ENCODE measurements at regions not wholly inside any gene's neighbourhood (a gene's known extent, or its start where the extent isn't known, plus 50 kb on each side); places are given as distances from the start of the nearest gene placed in this dataset.
"Not testable (repeated sequence)": the region's sequence is repeated elsewhere in the genome, so short reads cannot be mapped to it uniquely, and the experiment has no call there.

- TF ChIP-seq, protein P1, sequence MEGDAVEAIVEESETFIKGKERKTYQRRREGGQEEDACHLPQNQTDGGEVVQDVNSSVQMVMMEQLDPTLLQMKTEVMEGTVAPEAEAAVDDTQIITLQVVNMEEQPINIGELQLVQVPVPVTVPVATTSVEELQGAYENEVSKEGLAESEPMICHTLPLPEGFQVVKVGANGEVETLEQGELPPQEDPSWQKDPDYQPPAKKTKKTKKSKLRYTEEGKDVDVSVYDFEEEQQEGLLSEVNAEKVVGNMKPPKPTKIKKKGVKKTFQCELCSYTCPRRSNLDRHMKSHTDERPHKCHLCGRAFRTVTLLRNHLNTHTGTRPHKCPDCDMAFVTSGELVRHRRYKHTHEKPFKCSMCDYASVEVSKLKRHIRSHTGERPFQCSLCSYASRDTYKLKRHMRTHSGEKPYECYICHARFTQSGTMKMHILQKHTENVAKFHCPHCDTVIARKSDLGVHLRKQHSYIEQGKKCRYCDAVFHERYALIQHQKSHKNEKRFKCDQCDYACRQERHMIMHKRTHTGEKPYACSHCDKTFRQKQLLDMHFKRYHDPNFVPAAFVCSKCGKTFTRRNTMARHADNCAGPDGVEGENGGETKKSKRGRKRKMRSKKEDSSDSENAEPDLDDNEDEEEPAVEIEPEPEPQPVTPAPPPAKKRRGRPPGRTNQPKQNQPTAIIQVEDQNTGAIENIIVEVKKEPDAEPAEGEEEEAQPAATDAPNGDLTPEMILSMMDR (IDR thresholded peaks at IDR 0.05) = no peak
- TF ChIP-seq MYC (IDR thresholded peaks at IDR 0.05; ENCODE audit: borderline replicate concordance, low read length) (no peak), KDM5A (IDR thresholded peaks at IDR 0.05) (no peak), ZFP36 (IDR thresholded peaks at IDR 0.05; ENCODE audit: borderline replicate concordance, partially characterized antibody) (no peak)
Observed at GRCh38 chrX:82775426-82775825, 732.7 kb upstream of the POU3F4 start (continued).

DNA sequence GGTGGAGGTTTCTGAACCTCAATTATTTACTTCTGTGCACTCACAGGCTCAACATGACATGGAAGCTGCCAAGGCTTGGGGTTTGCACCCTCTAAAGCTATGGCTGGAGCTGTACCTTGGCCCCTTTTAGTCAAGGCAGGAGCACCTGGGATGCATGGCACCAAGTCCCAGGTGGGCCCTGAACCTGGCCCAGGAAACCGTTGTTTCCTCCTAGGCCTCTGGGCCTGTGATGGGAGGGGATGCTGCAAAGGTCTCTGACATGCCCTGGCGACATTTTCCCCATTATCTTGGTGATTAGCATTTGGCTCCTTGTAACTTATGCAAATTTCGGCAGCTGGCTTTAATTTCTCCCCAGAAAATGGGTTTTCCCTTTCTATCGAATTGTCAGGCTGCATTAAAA lies 726.1 kb upstream of the POU3F4 start:
- no peak overlapping the region for H3K4me2 ChIP-seq
- DNase-seq (ENCODE audit: low read depth in 1 of 2, low spot score in 1 of 2) = no peak
- H3K4me3 ChIP-seq = no peak overlapping the region
- ATAC-seq = no peak
- TF ChIP-seq FOSL2 (IDR thresholded peaks at IDR 0.05) = no peak
- TF ChIP-seq FOSL2 (CRISPR knock-in tag; IDR thresholded peaks at IDR 0.05) = no peak
- no peak for TF ChIP-seq TP53 (CRISPR knock-in tag; IDR thresholded peaks at IDR 0.05)
- TF ChIP-seq ZFP36 (IDR thresholded peaks at IDR 0.05; ENCODE audit: borderline replicate concordance, partially characterized antibody) = peak; percentile 60
- TF ChIP-seq CHD2 (IDR thresholded peaks at IDR 0.05; ENCODE audit: low read length, partially characterized antibody) = no peak
- TF ChIP-seq FOXS1 (CRISPR knock-in tag; IDR thresholded peaks at IDR 0.05) = no peak
- TF ChIP-seq CEBPB (IDR thresholded peaks at IDR 0.05) = no peak
- POLR2A ChIA-PET = no interaction called here
- CTCF ChIA-PET = no interaction called here
- no peaks in the 10 kb centered on the region; the same call in 2 of the 3 replicates for H3K9me3 ChIP-seq
- H3K4me1 ChIP-seq = no peaks in the 10 kb centered on the region
- H3K27ac ChIP-seq = no peak overlapping the region
- FAIRE-seq = no peak
- 13% methylated on average over 4 of the region's 4 CpGs for WGBS (ENCODE audit: missing lambda C conversion rate)

GRCh38 chrX:82812902-82813301 lies 695.2 kb upstream of the POU3F4 start:
- FAIRE-seq = peak; percentile 67
- CTCF ChIA-PET; DNase-seq (ENCODE audit: low read depth in 1 of 2, low spot score in 1 of 2); H3K4me3 ChIP-seq; POLR2A ChIA-PET; ATAC-seq; H3K9me3 ChIP-seq: not testable (repeated sequence)
- Histone ChIP-seq H3K4me2 (peak overlapping the region; percentile 62), H3K4me1 (peaks cover 12% of the 10 kb centered on the region; the same call in 2 of the 3 replicates), H3K27ac (peak overlapping the region; percentile 45 to 66; a peak in 5 of 6 replicates)
- WGBS (ENCODE audit: missing lambda C conversion rate) = 59% methylated on average over 5 of the region's 5 CpGs

DNA sequence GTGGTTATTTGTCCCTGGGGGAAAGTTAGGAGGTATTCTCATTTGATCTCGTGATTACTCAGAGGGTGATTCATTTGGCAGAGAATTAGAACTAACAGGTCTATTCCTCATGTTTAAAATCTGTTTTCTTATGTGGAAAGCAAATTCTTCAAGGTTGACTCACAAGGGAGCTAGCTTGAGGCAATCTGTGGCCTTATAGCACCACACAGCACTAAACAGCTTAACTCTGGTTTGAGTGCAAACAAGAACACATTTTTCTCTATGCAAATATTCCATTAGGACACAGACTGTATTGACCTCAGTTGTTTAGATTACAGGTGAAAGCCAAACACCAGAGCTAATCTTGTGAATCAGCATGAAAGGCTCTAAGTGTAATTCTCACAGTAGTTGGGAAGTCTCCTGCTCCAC lies 694.4 kb upstream of the POU3F4 start:
- peak; percentile 22 to 86 for DNase-seq (ENCODE audit: low read depth in 1 of 2, low spot score in 1 of 2)
- peak overlapping the region; percentile 62 for H3K4me2 ChIP-seq
- ChIA-PET POLR2A (no interaction called here), CTCF (no interaction called here)
- no peak overlapping the region for H3K4me3 ChIP-seq
- 0% methylated on average over 1 of the region's 1 CpG for WGBS (ENCODE audit: missing lambda C conversion rate)
- peak; percentile 100 for FAIRE-seq
- H3K9me3 ChIP-seq = no peaks in the 10 kb centered on the region; the same call in 2 of the 3 replicates
- ATAC-seq = peak; percentile 87 to 99
- H3K4me1 ChIP-seq = peaks cover 12% of the 10 kb centered on the region; the same call in 2 of the 3 replicates
- peak overlapping the region; percentile 56 to 57; a peak in 3 of 6 replicates for H3K27ac ChIP-seq
- TF ChIP-seq, protein P2, sequence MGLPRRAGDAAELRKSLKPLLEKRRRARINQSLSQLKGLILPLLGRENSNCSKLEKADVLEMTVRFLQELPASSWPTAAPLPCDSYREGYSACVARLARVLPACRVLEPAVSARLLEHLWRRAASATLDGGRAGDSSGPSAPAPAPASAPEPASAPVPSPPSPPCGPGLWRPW (IDR thresholded peaks at IDR 0.05) = peak; percentile 69
- peak; percentile 29; the same call in 1 of the 3 replicates for TF ChIP-seq SMC3 (IDR thresholded peaks at IDR 0.05)
- TF ChIP-seq EP300 (IDR thresholded peaks at IDR 0.05) = peak; percentile 71 to 81; a peak in 3 of 5 replicates
- 0 out of 2 replicates have a peak, but pooled peaks have one; percentile 32 for TF ChIP-seq FOXS1 (CRISPR knock-in tag; IDR thresholded peaks at IDR 0.05)
- TF ChIP-seq RAD21 (conservative IDR thresholded peaks at IDR 0.05 in 1 of 2, IDR thresholded peaks at IDR 0.05 in 1 of 2) = peak; percentile 25 to 61
- TF ChIP-seq GATA3 (IDR thresholded peaks at IDR 0.05; ENCODE audit: borderline replicate concordance) = peak; percentile 84
- TF ChIP-seq, protein P3, sequence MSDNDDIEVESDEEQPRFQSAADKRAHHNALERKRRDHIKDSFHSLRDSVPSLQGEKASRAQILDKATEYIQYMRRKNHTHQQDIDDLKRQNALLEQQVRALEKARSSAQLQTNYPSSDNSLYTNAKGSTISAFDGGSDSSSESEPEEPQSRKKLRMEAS (IDR thresholded peaks at IDR 0.05) = peak; percentile 49
- peak; percentile 81 to 82; a peak in 4 of 5 replicates for TF ChIP-seq JUN (IDR thresholded peaks at IDR 0.05)
- no peak for TF ChIP-seq POLR2A (IDR thresholded peaks at IDR 0.05; ENCODE audit: low read length)
- TF ChIP-seq EHF (CRISPR knock-in tag; IDR thresholded peaks at IDR 0.05) = no peak
- no peak for TF ChIP-seq POLR2AphosphoS2 (conservative IDR thresholded peaks at IDR 0.05; ENCODE audit: low read length)
- TF ChIP-seq ELK1 (IDR thresholded peaks at IDR 0.05; ENCODE audit: low read depth, low read length) = no peak
- peak; percentile 63 to 75; a peak in 3 of 4 replicates for TF ChIP-seq CEBPB (IDR thresholded peaks at IDR 0.05)
- TF ChIP-seq, protein P1 (IDR thresholded peaks at IDR 0.05) = no peak
- TF ChIP-seq, protein P4, sequence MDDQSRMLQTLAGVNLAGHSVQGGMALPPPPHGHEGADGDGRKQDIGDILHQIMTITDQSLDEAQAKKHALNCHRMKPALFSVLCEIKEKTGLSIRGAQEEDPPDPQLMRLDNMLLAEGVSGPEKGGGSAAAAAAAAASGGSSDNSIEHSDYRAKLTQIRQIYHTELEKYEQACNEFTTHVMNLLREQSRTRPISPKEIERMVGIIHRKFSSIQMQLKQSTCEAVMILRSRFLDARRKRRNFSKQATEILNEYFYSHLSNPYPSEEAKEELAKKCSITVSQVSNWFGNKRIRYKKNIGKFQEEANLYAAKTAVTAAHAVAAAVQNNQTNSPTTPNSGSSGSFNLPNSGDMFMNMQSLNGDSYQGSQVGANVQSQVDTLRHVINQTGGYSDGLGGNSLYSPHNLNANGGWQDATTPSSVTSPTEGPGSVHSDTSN (IDR thresholded peaks at IDR 0.05) = no peak
- TF ChIP-seq HOXB5 (CRISPR knock-in tag; IDR thresholded peaks at IDR 0.05) = no peak
- TF ChIP-seq BCL3 (IDR thresholded peaks at IDR 0.05) = peak; percentile 83; the same call in 1 of the 3 replicates
- no peak for TF ChIP-seq HDAC2 (IDR thresholded peaks at IDR 0.05)

Data from A549 (cell line).